ENCODE measurements at regions not wholly inside any gene's neighbourhood (a gene's known extent, or its start where the extent isn't known, plus 50 kb on each side); places are given as distances from the start of the nearest gene placed in this dataset.

DNA sequence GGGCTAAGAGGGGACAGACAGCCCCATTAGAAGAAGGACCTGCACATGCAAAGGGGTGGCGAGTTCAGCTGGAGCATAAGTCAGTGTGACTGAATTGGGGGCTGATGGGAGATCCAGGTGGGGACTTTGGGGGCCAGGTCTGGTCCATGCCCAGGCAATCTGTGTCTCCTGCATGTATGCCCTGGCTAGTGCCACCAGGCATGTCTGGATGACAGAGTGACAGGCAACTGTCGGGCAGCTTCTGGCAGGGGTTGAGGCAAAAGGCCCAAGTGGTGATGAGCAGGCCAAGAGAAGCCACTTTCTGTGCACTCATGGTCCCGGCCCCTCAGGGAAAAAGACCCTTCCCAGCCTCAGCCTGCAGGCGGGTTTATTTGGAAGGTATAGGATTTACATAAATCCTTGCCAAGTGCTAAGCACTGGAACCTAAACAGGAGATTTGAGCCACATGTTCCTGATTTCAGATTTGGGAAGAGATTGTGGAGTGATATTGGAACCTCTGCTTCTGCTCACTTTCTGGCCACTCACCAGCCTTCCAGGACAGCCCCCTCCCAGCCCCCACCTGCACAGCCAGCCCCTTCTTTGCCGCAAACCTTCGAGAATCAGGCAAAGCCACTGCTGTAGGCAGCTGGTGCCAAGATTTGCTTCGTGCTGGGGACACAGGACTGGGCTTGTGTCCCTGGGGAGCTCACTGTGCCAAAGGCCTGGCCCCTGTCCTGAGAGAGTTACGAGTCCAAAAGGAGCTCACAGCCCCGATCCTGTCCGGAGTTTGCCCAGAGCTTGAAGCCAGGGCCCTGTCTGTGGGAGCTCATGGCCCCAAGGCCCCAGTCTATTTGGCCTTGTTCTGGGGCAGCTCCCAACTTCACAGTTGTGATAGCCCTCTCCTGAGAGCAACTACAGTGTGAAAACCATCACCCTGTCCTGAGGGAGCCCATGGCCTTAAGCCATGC, 232.5 kb upstream of the RTL1 start:
- DNase-seq (ENCODE audit: low read depth) = no peak

DNA sequence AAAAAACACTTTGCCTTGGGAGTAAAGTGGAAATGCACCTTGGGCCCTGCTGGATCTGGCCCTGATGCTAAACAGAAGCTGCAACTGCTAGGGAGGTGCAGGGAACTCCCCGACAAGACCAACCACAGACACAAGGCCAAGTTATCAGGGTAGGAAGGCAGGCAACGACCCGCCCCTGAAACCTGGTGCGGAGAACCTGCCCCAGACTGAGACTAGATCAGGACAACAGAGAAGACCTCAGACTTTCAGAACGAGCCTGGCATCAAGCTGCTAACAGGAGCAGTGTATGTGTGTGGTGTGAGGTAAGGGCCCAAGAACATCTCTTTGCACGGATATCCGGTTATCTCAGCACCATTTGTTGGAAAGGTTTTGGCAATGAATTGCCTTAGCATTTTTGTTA, 233.7 kb upstream of the RTL1 start:
- DNase-seq (ENCODE audit: low read depth) = no peak

DNA sequence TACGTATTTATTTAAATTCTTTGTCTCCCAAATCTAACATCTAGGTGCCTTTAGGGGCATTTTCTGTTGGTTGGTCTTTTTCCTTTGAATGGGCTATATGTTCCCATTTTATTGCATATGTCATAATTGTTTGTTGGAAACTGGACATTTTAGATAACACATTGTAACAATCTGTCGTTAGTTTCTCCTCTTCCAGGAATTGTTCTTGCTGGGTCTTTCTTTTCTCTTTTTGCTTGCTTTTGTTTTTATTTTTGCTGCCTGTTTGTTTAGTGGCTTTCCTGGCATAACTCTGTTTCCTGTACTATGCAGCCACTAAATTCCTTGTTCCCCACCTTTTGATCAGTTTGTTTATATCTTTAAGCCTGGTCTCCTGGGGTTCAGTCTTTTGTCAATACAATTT, 244.3 kb upstream of the RTL1 start:
- DNase-seq (ENCODE audit: low read depth) = no peak

DNA sequence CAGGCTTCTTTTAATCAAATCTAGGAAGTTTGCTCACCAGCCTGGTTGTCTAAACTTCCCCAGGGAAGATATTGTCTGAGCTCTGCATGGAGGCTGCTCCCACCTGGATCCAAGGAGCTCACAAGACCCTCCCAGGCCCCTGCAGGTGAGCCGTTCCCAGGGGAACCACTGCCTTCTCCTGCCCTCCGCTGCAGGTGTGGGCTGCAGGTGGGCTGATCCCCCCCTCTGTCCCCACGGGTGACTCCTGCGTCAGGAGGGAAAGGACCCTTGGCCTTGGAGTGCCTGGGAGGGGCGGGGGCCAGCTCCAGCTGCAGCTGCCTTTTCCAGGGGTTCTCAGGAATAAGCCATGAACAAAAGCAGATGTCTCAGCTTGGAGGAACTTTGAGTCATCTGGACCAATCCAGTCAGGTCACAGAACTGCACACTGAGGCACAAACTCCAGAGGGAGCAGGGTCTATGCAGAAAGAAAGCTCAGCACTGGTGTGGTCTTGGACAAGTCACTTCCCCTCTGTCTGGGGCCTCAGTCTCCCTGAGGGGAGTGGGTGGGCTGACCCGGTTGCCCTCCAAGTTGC, 246.6 kb upstream of the RTL1 start:
- no peak for DNase-seq (ENCODE audit: low read depth)

DNA sequence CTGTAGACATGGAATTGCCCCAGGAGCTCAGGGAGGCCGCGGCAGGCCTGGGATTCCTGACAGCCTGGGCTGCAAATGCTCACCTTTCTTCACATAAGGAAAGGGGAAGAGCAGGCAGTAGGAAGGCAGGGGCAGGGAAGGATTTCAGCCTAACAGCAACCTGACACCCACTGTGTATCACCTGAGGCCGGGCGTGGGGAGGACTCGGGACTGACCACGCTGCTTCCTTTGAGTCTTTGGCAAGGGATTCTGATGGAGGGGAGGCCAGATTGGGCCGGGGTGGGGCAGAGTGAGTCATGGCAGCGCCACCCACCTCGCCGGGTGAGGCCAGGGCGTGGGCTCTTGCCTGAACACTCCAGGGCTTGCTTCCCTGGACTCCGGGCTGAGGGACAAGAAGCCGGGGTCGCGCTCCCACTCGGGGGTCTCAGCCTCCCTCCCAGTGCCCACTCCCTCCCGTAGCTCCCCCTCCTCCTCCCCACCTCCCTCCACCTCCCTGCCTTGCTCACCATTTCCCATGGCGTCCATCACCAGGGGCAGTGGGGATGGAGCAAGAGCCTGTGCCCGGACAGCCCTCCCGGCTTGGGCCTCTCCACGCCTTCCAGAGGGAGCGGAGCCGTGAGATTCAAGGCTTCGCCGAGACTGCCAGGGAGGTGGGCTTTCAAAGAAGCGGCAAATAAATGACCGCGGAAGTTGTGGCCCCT, 247.9 kb upstream of the RTL1 start:
- DNase-seq (ENCODE audit: low read depth) = no peak

DNA sequence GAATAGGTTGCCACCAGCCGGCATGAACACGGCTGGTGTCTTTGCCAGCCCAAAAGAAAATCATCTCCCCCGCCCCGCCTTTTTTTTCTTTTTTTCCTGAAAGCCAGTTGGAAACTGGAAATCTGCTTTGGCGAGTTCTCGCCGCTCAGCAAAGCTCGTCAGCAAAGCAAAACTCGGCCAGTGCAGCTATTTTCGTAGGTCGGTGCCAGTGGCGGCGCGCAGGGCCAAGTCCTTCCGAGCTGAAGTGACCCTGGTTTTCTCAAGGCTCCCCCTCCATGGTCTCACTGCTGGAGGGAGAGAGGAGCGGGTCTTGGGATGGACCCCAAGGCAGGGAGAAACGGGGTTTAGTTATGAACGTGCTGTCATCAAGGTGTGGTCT, 248.4 kb upstream of the RTL1 start:
- no peak for DNase-seq (ENCODE audit: low read depth)

DNA sequence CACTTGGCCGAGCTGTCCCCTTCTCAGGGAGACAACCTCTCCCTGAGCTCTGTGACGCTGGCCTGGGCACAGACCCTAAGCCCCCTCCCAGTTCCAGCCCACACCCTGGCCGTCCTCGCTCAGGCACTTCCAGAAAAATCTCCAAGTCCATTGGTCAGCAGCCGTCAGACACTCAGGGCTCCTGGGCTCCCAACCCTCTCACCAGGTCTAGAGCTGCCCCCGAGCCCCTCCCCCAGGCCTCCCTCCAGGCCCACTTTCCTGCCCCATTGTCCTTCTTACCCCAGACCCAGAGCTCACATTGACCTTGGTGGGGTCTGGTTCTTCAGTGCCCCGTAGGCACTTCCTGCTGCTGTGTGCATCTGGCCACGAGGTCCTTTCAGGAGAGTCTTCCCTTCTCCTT, 249.3 kb upstream of the RTL1 start:
- no peak for DNase-seq (ENCODE audit: low read depth)

DNA sequence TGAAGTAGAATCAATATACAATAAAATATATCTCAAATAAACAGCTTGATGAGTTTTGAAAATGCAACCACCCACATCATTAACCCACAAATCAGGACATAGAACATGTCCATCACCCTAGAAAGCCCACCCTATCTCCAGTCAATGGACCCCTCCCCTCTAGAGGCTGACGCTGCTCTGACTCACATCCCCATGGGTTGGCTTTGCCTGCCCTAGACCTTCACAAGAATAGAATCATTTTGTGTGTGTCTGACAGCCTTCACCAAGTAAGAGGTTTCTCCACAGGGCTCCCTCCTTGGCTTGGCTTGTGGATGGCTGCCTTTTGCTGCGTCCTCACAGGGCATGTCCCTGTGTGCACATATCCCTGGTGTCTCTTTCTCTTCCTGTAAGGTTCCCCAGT, 250.2 kb upstream of the RTL1 start:
- DNase-seq (ENCODE audit: low read depth) = no peak

DNA sequence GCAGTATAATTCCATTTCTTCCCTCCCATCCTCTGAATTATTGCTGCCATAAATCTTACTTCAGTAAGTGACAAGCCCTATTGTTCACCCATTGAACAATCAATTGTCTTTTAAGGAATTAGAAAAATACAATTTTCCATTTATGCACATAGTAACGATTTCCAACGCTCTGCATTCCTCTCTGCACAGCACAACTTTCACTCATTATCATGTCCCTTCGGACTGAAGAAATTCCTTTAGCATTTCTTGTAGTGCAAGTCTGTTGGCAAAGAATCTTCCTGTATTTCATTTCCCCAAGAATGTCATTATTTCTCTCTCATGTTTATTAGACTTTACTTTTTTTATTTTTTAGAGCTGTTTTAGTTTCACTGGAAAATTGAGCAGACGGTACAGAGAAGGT, 252.1 kb upstream of the RTL1 start:
- DNase-seq (ENCODE audit: low read depth) = no peak

DNA sequence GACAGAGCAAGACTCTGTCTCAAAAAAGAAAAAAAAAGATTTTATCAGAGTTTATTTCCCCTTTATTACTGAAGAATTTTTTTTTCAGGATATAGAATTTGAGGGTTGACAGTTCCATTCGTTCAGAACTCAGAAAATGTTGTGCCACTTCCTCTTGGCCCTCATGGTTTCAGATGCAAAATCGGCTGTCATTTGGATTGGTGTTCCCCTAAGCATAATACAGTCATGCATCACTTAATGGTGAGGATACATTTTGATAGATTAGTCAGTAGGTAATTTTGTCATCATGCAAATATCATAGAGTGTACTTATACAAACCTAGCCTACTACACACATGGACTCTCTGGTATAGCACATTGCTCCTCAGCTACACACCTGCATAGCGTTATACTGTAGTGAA, 263.9 kb upstream of the RTL1 start:
- no peak for DNase-seq (ENCODE audit: low read depth)

DNA sequence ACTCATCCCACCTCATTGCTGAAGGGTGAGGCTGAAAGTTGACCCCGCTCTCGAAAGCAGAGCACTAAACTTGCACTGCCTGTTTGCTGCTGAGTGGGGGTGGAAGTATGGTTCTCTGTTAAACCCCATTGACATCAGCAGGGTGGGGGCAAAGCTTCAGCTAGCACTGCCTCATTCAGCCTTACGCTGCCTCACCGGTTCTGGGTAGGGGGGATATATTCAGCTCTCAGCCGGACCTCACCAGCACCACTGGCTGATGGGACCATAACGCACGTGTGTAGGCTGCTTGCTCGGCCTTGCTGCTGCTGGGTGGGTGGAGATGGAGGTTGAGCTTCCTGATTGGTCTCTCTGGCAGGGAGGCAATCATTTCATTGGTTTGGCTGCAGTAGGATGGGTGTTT, 265.7 kb upstream of the RTL1 start:
- no peak for DNase-seq (ENCODE audit: low read depth)

DNA sequence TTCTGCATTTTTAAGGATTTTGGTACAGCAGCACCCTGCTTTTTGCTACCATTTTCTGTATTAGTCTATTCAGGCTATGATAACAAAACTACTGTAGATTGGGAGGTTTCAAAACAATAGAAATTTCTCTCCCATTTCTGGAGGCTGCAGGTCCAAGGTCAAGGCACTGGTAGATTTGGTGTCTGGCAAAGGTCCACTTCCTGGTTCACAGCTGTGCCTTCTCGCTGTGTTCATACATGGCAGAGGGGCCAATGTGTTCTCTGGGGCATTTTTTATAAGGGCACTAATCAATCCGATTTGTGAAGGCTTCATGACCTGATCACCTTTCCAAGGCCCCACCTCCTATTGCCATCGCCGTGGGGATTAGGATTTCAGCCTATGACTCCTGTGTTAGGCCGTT, 268.1 kb upstream of the RTL1 start:
- no peak for DNase-seq (ENCODE audit: low read depth)

DNA sequence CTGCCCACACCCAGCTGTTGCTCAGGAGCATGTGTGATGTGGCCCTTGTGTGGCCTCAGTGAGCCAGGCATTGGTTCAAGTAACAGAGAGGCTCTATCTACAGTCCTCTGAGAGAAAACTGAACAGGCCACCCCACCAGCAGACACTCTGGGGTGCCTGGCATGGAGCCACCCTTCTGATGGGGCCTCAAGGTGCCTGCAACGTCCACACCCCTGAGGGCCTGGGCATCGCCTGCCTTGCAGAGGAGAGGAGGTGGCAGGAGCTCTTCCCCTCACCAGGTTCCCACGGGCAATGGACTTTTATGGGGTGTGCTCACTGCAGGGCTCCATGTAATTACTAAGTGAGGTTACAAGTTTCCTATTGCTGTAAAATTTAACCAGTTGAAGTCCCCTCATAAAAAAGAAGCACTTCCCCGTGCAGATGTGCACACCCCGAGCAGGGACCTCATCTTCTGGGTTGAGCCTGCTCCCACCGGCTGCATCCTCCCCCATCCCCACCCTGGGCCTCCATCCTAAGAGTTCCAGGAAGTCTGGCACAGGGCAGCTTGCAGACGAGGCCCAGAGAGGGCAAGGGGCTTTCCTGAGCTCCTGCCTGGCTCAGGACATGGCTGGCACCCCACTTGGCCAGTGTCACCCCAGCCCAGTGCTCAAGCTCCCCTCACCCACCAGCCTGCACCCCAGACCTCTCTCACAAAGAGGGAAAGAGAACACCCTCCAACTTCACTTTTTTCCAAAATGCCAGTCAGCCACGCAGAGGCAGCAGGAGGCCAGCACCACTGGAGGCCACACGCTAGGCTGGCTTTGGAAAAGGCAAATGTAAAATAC, 270.4 kb upstream of the RTL1 start:
- no peak for DNase-seq (ENCODE audit: low read depth)

DNA sequence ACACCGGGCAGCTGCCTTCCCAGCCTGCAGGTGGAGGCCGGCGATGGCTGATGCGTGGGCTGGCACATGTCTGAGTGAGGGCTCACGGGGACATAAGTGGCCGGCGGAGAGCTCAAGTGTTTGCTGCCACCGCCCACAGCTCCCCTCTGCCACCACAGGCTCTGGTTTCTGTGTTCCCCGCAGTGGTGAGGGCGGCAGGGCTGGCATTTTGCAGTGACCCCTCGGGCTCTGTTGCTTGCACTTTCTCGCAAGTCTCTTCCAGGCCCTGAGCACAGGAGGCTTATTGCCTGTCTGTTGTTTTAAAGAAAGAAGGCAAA, 271.0 kb upstream of the RTL1 start:
- DNase-seq (ENCODE audit: low read depth) = no peak

DNA sequence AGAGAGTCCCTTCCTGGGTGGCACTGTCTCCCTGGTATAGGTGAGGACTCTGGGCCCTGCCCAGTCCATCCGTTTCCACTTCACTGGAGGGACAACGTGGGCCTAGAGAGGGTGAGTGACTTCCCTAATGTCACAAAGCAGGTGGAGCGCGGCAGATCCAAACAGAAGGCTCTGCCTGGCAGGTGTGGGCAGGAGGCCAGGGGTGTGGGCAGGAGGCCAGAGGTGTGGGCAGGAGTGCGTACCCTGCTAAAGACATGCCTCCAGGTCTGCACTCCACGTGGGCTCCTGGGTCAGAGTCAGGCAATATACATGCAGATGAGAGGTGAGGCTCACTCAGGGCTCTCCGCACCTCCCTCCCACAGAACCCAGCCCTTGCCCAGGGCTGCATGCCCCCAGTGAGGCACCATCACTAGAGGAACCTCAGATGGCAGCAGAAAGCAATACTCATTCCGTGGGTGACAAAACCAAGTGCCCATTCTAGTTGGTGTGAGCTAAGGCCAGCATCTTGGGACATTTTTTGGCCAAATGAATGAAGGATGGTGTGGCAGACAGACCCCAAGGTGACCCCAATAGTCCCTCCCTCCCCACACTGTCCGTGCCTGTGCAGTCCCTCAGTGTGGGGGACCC, 271.6 kb upstream of the RTL1 start:
- no peak for DNase-seq (ENCODE audit: low read depth)

DNA sequence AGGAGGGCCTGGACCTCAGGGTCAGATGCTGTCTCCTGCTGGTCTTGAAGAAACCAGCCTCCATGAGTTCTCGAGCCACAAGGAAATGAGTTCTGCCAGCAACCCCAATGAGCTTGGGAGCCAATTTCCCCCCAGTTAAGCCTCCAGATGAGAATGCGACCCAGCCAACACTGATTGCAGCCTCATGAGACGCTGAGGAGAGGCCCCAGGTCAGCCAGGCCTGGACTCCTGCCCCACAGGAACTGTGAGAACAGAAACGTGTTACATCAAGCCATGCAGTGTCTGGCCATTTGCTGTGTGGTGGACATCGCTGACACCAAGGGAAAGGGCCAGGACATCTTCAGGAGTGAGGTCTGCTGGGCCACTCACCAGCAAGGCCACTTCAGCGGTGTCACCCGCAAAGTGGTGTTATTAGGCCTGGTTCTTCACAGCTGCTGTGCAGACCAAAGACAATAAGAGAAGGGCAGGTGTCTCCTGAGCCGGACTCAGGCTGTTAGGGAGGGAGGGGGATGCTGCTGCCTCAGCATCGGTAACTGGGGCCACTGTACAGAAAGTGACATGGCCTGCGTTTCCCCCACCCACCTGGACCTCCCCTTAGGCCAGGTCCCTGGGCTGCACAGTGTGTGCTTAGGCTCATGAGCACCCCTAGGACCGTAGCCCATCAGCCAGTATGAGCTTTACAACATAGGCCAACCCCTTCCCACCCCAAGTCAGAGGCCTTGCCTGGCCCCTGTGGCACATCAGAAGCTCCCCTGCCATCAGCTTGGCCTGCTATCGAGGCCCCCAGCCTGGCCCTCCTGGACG, 272.4 kb upstream of the RTL1 start:
- no peak for DNase-seq (ENCODE audit: low read depth)

DNA sequence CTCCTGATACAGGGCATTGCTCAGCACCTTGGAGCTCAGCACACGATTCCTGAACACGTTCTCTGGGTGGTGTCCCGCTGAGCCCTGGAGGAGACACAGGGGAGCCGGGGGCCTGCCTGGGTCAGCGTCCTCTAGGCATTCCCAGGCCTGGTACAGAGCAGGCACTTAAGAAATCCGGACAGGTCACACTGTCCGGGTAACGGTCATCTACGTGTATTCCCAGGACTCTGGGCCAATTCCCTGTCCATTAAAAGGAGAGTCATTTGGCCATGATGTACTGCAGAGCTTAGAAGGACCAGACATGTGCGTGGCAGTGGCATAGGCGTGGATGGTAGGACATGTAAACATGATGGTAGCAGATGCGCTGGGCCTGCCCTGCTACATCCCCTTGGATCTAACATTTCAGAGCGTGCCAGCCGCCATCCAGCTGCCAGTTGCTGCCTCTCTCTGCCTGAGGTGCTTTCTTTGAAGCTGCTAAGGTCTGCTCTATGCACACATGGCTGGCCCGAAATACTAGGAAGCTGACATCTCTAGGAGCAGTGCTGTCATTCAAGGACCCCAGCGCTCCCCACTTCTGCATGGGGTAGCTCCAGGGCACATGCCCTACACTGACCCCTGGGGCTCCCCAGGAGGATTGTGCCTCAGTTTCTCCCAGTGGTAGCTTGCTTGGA, 273.1 kb upstream of the RTL1 start:
- no peak for DNase-seq (ENCODE audit: low read depth)

DNA sequence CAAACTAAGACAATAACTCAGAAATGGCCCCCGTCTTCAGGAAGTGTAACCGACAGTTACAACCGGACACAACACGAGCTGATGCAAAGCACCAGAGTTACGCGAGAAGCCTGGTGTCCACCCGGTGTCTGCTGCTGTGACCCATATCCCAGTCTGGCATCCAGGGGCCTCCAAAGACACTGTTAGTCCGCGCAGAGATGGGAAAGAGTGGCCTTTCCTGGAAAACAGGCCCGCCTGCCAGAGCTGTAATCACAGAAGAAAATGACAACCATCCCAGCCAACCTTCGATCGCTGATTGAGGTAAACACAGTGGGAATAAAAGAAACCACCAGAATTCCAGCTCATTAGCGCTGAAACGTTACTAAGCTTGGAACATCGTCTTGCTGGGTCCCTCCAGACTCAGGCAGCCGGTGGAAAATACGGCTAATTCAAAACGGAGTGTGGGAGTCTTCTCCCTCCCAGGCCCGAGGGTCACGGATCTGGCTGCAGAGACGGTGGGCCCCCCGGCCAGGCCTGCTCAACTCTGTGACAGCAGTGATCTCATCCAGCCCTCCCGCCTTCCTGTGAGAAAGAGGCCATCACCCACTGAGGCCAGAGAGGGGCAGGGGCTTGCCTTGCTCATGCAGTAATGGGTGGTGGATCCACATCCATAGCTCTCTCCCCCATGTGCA, 273.9 kb upstream of the RTL1 start:
- no peak for DNase-seq (ENCODE audit: low read depth)

DNA sequence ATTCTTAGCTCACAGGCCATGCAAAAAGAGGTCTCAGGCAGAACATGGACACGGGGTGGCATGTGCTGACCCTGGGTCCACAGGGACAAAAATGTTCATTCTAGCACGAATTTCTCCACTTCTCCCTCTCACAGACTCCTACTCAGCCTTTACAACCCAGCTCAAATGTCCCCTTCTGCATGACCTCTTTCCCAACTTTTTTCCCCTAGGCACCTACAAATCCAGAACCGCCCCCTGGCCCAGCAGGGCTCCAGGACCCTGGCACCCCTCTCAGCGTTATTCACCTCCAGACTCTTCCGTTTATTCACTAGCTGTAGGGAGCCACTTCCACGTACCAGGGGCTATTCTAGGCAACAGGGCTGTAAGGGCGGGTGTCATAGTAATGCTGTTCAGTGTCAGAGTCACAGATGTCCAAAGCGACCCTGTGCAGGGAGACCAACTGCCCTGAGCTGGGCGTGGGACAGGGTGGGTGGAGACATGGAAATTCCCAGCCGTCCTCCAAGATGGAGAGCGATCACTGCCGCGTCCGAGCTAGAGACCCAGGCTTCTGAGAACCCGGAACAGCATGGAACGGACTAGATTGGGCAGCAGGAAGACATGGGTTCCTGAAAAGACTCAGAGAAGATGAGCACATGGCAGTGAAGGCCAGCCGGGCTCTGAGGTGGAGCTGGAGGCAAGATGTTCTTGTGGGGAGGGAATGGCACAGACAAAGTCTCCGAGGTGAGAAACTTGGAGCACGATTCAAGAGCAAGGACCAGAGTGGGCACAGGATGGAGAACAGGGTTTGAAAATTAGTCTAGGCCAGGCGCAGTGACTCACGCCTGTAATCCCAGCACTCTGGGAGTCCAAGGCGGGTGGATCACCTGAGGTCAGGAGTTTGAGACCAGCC, 274.9 kb upstream of the RTL1 start:
- no peak for DNase-seq (ENCODE audit: low read depth)
